ENCODE measurements at regions not wholly inside any gene's neighbourhood (a gene's known extent, or its start where the extent isn't known, plus 50 kb on each side); places are given as distances from the start of the nearest gene placed in this dataset.
A peak's percentile ranks its signal among the peaks of the same experiment; 100 is the strongest.

DNA sequence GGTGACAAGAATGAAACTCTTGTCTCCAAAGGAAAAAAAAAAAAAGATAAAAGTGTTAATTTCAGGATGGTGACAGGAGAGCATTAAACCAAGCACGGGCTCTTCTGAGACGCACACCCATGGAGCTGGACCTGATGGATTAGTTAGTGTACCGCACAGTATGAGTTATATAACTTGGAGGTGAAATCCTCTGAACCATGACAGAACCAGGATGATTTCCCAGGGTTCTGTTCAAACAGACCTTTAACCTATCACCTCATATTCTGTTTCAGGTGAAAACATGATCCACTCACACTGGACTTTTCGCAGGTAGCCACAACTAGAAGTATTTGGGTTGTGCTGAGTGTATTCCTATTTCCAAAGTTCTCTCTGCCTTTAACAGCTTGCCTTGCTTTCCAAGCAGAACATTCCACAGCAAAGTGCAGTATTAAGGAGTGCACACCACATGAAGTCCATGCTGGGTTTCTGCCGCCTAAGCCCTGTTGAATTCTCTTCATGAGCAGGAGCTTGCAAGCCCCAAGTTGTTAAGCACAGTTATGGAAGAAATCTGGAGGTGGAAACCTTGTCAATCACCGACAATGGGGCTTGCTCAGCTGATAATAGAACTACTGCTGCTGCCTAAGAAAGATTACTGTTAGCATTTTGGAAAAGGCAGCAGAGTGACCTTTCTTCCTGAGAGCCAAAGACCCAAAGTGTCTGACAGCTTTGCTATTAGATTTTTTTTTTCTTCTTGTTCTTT, 461.7 kb downstream of the TLE1 start:
- TF ChIP-seq, protein P1, sequence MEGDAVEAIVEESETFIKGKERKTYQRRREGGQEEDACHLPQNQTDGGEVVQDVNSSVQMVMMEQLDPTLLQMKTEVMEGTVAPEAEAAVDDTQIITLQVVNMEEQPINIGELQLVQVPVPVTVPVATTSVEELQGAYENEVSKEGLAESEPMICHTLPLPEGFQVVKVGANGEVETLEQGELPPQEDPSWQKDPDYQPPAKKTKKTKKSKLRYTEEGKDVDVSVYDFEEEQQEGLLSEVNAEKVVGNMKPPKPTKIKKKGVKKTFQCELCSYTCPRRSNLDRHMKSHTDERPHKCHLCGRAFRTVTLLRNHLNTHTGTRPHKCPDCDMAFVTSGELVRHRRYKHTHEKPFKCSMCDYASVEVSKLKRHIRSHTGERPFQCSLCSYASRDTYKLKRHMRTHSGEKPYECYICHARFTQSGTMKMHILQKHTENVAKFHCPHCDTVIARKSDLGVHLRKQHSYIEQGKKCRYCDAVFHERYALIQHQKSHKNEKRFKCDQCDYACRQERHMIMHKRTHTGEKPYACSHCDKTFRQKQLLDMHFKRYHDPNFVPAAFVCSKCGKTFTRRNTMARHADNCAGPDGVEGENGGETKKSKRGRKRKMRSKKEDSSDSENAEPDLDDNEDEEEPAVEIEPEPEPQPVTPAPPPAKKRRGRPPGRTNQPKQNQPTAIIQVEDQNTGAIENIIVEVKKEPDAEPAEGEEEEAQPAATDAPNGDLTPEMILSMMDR (IDR thresholded peaks at IDR 0.05) = no peak
- Histone ChIP-seq H3K9me3 (no peaks in the 10 kb centered on the region), H3K36me3 (no peaks in the 10 kb centered on the region), H3K4me3 (no peak overlapping the region), H3K27ac (no peak overlapping the region), H3K27me3 (no peaks in the 10 kb centered on the region), H3K4me1 (peaks cover 0 to 6% (median 0%) of the 10 kb centered on the region in 3 donors)
- WGBS, 2 donors = 74 to 82% methylated on average over 6 of the region's 6 CpGs
- FAIRE-seq (no peak), ATAC-seq (no peak), DNase-seq (no peak)
- intact Hi-C loops (cut with DNase I) = no loop called here

DNA sequence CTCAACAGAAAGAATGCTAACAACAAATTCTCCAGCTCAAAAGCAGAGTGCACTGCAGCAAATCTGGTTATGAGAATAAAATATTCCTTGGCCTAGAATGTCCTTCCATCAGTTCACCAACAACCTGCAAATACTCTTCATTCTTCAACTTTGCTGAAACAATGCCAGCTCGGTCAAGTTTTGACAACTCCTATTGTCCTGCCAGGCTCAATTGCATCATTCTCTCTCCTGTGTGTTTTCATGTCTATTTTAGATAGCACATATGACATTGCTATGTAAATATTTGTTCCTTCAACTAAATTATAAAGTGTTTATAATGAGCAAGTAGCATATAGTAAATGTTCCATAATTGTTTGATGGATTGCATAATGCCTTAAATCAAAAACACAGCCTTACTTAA, 463.8 kb downstream of the TLE1 start:
- peaks cover 0 to 6% (median 0%) of the 10 kb centered on the region in 3 donors for H3K4me1 ChIP-seq
- WGBS, 2 donors = 22 to 43% methylated on average over 1 of the region's 1 CpG
- no peak for DNase-seq
- no peak for ATAC-seq
- no peaks in the 10 kb centered on the region for H3K36me3 ChIP-seq
- no peaks in the 10 kb centered on the region for H3K27me3 ChIP-seq
- no peaks in the 10 kb centered on the region for H3K9me3 ChIP-seq
- H3K27ac ChIP-seq = no peak overlapping the region
- intact Hi-C loops (cut with DNase I) = no loop called here
- no peak for FAIRE-seq
- TF ChIP-seq, protein P1 (IDR thresholded peaks at IDR 0.05) = no peak
- no peak overlapping the region for H3K4me3 ChIP-seq

DNA sequence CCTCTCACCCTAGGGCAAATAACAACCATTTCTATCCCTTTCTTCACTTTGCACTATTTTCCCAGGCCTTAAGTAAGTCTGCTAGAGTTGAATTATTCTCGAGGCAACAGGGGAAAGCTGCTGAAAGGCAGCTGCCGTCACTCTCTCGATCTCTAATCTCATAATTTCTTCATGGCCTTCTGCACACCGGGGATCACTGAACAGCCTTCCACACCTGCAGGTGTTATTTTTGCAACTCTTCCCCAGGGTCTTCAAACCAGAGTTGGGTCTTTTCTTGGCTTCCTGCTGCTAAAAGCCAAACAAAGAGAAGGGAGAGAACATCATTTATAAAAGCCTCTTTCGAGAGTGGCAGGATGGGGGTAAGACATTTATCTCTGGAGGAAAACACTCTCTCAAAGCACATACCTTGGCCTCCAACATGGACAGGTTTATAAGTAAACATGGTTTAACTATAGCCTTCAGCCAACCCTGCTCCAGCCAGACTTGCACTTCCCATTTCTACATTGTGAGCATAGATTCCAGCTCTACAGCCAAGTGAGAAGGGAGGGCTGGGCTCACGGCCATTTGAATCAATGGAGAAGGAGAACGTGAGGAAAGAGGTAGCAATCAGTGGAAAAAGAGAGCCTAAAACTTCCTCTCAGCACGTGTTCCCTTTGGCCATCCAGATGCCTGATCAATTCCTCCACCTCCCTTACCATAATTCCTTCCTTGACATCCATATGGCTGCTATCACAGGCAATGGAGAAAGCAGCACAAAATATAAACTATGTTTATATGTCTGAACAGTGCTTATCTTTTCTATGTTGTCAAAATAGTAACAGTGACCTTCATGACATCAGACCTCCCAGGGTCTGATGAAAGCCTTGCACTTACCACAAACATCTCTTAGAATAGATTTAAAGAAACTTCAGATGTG, 464.9 kb downstream of the TLE1 start:
- intact Hi-C loops (cut with DNase I) = no loop called here
- no peaks in the 10 kb centered on the region for H3K36me3 ChIP-seq
- no peaks in the 10 kb centered on the region for H3K27me3 ChIP-seq
- no peak for FAIRE-seq
- DNase-seq = no peak
- no peak overlapping the region for H3K27ac ChIP-seq
- ATAC-seq = peak in 2 of 4 donors; percentile 14 to 39
- TF ChIP-seq, protein P1 (IDR thresholded peaks at IDR 0.05) = no peak
- H3K4me1 ChIP-seq = peaks cover 0 to 6% (median 0%) of the 10 kb centered on the region in 3 donors
- no peak overlapping the region for H3K4me3 ChIP-seq
- WGBS, 2 donors = 19 to 28% methylated on average over 8 of the region's 8 CpGs
- H3K9me3 ChIP-seq = no peaks in the 10 kb centered on the region

DNA sequence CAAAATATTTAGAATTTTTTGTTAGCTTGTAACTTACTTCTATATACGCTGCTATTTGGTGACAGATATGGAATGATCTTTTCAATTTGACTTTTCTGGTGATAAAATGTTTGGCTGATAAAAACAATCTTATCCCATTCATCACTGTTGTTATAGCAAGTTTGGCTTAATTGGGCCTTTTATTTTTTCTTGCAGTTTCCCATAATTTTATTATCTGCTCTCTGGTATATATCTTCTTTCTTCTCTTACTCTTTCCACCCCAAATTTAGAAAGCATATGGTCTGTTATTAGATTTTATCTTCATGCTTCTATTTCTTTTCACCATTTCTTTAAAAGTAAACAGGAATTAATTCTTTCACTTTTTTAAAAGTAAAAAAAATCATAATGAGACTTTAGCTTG, 474.4 kb downstream of the TLE1 start:
- H3K36me3 ChIP-seq = no peaks in the 10 kb centered on the region
- no peaks in the 10 kb centered on the region for H3K4me1 ChIP-seq
- ATAC-seq (no peak), FAIRE-seq (no peak), DNase-seq (no peak)
- no peaks in the 10 kb centered on the region for H3K9me3 ChIP-seq
- intact Hi-C loops (cut with DNase I) = no loop called here
- no peak overlapping the region for H3K4me3 ChIP-seq
- TF ChIP-seq, protein P1 (IDR thresholded peaks at IDR 0.05) = no peak
- WGBS, 2 donors = 98% methylated on average over 1 of the region's 1 CpG
- H3K27ac ChIP-seq = no peak overlapping the region
- no peaks in the 10 kb centered on the region for H3K27me3 ChIP-seq

Data from pancreas (tissue), 10 donors.